NOMO-1 treated with DMSO at 0.1 percent for 48 hours (cell line): ENCODE measurements at regions not wholly inside any gene's neighbourhood (a gene's known extent, or its start where the extent isn't known, plus 50 kb on each side); places are given as distances from the start of the nearest gene placed in this dataset.
"Not testable (repeated sequence)": the region's sequence is repeated elsewhere in the genome, so short reads cannot be mapped to it uniquely, and the experiment has no call there.

Experiments used
- DNase-seq: peaks from one replicate; lab custom pipeline; 2025; ENCODE audit not compliant: unreplicated experiment; lab: John Stamatoyannopoulos, UW

DNA sequence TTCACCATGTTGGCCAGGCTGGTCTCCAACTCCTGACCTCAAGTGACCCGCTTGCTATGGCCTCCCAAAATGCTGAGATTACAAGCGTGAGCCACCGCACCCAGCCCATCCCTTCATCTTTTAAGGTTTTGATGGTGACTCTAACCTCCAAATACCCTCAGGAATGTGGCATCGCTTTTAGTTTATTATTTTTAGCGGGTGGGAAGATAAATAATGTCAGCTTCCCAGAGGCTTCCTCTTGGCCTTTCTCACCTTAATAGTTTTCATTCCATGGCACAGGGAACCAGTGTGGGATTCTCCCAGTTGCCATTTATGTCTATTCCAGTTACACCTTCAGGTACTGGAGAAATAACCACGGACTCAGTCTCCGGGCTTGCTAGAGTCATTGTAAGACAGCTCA is 92.1 kb upstream of the LRRN2 start:
- no peak for DNase-seq

DNA sequence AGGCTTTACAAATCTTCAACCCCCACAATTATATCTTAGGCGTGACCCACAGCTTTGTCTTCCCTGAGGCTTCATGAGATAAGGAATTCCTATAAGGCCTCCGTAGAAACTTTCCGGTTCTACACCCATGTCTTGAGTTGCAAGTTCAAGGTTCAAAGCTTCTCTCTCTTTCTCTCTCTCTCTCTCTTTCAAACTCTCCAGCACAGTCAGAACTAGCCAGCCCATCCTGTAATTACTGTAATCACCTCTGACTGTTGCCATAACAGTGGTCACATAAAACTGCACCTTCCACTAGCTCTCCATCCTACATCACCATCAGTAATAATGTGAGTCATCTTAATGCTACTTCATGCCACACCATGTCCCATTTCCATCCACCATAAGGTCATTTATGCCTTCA is 90.0 kb upstream of the NFASC start:
- no peak for DNase-seq

DNA sequence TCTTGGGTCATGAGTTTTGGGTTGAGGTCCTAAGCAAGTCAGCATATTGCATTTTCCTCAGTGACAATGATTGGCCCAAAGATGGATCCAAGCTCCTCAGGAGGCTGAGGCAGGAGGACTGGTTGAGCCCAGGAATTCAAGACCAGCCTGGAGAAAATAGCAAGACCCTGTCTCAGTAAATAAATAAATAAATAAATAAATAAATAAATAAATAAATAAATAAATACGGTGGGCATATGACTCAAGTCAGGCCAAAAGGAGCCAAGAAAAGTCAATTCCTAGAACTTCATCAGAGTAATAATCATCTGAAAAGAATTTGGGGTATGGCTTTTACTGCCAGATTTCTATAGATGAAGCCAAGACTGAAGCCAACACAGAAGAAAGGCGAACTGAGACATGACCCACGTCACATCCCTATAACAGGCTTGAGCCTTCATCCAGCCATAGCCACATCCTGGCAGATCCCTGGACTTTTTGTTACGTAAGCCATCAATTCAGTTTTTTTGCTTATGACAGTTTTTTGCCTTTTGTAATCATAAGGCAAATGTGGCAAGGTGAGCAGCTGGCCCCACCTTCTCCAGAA is 88.5 kb upstream of the NFASC start:
- DNase-seq = no peak

DNA sequence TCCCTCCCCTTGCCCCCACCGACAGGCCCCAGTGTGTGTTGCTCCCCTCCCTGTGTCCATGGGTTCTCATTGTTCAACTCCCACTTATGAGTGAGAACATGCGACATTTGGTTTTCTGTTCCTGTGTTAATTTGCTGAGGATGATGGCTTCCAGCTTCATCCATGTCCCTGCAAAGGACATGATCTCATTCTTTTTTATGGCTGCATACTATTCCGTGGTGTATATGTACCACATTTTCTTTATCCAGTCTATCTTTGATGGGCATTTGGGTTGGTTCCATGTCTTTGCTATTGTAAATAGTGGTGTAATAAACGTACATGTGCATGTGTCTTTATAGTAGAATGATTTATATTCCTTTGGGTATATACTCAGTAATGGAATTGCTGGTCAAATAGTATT is 85.6 kb upstream of the NFASC start:
- DNase-seq = not testable (repeated sequence)

DNA sequence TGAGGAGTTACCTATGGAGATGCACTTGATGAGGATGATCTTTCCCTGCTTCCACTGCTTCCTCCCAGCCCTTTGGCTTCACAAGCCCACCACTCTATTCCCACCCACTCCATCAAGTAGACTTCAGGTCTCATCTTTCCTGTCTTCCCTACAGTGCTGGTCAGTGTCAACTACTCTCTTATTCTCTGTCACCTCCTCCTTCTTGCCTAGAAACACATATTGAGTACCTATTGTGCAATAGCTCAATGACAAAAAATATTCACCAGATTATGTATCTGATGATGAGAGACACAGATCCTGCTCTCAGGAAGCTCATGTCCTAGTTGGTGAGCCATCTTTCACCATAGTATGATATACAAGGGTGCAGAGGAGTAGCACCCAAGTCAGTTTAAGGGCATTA is 82.2 kb upstream of the NFASC start:
- DNase-seq = no peak

DNA sequence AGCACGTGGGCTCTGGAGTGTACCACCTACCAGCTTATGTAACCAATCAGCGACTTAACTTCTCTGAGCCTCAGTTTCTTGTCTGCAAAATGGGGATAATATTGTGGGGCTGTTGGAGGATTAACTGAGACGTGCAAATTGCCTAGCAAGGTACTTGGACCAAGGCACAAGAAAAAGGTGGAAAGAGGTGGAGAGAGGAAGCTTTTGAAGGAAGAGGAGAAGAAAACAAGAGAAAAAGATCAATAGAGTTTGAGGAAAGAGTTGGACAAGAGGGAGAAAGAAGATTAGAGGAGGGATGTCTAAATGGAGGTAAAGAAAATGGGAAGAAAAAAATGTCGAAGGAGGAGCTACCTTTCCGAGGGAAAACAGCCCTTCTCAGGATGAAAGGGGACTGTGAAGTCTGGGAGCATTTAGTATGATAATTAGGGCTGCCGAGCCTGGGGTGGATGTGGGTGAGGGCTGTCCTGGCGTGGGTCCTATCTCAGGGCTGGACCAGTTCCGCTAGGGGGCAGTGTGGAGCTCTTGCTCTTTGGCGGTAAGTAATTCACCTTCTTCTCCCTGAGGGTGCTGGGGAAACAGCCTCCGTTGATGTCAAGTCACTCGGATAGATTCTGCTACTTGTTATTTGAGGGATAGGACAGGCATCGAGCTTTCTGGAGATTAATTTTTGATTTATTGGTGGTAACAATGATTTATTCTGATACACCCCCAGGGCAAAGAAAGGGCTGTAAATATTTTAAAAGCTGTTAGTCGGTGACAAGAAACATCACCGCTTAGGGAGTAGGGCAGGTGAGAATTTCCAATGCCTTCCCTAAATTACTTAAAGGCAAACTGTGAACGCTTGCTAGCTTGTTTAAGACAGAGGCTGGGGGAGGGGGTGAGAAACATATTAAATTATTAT is 79.0 kb upstream of the NFASC start:
- peak; percentile 3 for DNase-seq

DNA sequence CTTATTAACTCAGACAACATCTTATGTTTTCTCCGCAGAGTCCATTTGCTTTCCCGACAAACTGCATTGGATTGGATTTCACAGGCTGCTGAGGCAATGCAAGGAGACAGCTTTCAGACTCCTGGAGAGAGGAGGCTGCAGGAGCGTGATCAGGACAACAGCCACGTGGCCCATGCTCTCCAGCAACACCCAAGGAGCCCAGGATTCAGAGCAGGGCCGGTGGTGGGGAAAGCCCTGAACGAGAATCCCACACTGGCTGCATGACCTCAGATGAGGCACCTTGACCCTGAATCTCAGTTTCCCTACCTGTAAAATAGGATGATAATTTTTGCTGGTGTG is 78.3 kb upstream of the NFASC start:
- DNase-seq = no peak

DNA sequence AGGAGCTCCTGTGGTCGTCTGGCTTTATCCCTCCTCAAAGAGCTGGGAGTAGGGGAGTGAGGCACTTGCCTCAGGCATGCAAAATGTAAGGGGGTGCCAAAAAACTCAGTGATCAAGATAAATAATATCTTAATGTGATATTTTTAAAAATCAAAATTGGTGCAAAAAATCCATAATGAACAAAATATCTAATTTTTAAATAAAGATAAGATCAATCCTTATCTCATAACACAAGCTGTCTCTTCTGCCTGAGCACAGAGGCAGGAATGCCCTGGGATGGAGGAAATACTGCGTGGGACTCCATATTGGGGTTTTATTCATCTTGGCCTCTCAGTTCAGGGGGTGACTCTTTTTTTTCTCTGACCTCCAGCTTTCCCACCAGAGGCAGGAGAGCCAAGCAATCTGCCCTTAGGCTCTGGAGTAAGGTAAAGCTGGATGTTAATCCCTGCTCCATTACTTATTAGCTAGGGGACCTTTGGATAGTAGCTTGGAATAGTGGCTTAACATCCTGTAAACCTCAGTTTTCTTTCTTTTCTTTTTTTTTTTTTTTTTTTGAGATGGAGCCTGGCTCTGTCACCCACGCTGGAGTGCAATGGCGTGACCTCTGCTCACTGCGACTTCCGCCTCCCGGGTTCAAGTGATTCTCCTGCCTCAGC is 77.3 kb upstream of the NFASC start:
- DNase-seq = no peak

DNA sequence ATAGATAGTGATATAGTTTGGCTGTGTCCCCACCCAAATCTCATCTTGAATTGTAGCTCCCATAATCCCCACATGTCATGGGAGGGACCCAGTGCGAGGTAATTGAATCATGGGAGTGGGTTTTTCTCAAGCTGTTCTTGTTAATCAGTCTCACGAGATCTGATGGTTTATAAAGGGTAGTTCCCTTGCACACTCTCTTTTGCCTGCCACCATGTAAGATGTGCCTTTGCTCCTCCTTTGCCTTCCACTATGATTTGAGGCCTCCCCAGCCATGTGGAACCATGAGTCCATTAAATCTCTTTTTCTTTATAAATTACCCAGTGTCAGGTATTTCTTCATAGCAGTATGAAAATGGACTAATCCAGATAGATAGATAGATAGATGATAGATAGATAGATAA is 73.8 kb upstream of the NFASC start:
- not testable (repeated sequence) for DNase-seq

DNA sequence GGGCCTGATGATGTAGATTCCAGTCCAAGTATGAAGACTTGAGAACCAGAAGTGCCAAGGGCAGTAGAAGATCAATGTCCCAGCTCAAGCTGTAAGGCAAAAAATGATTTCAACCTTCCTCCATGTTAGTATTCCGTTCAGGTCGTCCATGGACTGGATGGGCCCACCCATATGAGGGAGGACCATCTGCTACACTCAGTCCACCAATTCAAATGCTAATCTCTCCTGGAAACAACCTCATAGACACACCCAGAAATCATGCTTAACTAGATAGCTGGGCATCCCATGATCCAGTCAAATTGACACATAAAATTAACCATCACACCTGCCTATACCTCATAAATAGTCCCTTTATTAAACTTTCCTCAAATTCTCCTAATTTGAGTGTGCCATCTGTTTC is 73.3 kb upstream of the NFASC start:
- DNase-seq = no peak

DNA sequence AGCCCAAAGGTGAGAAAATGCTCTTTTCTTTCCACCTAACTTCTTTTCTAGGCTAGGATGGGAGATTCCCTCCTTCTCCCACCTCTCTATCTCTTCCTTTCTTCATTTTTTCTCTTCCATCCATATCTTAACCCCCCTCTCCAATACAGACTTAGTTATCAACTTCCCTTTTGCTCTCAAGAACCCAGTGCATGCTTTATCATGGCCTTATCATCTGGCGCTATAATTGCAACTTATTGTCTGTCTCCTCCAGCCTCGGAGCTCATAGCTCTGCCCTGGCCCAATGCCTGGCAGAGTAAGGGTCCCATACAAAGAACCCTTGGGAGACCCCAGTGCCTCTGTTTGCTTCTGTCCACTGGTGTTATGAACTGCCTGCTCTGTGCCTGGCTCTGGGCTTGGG is 71.0 kb upstream of the NFASC start:
- no peak for DNase-seq

DNA sequence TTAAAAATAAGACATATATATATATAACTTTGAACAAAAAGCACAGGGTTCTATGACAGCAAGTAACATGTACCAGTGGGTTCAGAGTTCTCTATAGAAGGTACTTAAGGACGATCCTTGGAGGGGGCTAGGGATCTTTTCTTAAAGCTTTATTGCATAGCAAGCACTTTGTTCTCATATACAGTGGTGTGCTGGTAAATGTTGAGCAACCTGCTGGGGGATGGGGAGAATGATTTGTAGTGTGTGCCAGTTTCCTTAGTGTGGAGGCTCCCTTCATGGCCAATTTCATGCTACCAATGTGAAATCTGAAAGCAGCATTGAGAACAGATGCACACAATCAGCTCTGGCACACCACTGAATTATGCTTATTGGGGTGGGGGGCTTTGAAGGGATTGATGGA is 69.5 kb upstream of the NFASC start:
- DNase-seq = no peak

DNA sequence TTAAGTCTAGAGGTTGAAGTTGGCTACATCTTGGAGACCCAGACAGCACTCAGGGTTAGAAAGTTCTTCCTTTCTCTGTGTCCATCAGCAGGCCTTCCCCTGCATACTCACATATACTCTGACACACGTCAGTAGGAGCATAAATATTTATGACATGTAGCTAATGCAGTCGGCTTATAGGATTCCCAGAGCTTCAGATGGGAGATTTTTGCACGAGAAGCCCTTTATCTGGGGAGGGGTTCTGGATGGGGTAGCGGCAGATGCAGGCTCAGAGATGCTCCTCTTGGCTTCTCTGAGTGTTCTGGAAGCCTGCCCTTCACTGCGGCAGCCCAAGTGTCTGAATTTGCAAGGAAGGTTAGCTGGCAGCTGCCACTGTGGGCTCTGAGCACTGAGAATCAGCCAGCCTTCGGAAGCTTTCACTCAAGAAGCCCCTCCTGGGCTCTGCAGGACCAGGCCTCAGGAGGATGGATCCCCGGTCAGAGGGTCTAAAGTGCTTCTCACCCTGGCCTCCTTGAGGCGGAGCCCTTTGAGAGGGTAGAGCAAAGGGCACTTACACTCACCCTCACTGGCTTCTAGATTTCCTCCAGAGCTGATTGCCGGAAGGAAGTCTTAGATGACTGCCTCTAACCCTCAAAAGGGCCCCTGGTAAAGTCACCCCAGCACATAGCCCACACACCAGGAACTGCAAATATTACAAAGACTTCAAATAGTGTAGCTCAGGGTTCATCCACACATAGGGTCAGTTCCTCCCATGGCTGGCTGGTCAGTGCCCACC is 68.1 kb upstream of the NFASC start:
- DNase-seq = no peak

DNA sequence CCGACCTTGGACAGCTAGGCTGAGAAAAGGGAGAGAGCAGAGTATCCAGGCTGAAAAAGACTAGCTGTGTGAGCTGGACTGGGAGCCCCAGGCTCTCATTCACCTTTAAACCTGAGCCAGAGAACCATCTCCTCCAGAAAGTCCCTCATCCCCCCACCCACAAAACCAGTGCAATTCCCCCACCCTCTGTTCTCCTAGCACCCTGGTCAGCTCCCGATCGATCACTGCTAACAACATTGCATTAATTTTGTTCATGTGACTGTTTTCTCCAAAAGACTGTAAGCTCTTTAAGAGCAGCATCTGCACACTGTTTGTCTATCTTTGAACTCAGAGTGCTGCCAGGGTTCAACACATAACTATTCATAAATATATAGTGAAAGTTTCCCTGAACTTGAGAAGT is 67.1 kb upstream of the NFASC start:
- DNase-seq = no peak

DNA sequence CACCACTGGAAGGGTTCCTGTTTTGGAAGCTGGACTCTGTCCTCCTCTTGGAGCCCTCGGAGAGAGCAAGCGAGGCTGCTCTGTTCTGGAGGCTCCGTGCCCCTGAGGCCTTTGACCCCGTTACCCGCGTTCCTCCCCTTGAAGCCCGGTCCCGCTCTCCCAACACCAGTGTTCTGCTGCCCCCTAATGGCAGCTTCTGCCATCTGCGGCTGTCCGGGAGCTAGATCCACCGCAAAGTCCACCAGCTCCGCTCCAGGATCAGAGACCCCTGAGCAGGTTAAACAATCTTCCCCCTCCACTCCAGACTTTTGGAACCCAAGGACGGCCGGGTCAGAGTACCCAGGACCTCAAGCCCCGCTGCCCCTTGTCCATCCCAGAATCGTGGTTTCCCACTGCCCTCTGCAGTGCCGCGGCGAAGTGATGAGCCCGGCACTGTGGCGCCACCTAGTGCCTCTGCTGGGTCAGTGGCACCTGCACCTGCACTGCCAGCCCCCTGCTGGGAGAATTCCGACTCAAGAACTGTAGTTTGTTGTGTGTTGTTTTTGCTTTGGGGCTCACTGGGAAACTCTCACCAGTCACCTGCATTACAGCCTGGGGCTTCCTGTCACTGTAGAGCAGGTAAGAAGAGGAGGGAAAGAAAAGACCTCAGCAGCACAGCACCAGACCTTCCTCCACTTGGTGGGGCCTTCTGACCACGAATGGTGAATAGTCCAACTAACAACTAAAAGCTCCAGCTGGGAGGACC is 63.5 kb upstream of the NFASC start:
- DNase-seq = peak; percentile 75

DNA sequence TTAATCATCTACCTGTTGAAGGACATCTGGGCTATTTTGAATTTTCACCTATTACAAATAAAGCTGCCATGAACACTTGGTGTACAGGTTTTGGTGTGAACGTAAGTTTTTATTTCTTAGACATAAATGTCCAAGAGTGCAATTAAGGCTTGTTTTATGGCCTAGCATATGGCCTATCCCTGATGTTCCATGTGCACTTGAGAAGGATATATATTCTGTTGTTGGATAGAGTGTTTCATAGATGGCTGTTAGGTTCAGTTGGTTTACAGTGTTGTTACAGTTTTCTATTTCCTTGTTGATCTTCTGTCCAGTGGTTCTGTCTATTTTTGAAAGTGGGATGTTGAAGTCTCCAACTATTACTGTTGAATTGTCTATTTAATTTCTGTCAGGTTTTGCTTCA is 61.2 kb upstream of the NFASC start:
- no peak for DNase-seq

DNA sequence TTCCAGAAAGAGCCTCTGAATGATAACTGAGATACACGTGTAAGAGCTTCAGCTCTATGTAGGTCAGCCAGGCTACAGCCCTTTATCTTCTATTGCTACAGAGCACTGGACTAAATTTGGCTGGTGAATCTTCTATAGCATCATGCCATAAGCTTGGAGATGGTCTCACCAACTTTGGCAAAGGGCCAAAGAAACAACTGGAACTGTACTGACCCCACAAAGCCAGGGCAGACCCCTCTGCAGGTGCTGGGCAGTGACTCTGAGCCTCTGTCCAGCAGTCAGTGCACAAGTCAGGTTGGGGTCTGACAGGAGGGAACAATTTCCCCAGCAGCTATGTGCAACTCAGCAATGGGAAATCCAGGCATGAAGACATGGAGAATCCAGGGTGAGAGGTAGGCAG is 57.8 kb upstream of the NFASC start:
- DNase-seq = no peak

DNA sequence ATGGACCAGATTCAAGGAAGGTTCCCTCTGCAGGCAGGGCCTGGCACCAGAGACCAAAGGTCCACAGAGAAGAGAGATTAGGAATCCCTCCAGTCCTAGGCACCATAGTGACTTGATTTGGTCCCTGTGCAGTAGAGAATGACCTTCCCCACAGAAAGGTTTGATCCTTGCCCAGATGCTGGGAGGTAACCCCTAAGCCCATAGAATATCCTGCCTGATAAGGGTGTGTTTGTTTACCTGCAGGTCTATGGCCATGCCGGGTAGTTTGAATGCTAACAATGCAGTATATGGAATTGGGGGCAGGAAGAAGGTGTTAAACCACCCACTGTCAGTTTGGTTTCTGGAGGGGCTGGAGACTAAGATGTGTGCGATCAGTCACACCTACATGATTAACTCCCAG is 57.1 kb upstream of the NFASC start:
- no peak for DNase-seq

DNA sequence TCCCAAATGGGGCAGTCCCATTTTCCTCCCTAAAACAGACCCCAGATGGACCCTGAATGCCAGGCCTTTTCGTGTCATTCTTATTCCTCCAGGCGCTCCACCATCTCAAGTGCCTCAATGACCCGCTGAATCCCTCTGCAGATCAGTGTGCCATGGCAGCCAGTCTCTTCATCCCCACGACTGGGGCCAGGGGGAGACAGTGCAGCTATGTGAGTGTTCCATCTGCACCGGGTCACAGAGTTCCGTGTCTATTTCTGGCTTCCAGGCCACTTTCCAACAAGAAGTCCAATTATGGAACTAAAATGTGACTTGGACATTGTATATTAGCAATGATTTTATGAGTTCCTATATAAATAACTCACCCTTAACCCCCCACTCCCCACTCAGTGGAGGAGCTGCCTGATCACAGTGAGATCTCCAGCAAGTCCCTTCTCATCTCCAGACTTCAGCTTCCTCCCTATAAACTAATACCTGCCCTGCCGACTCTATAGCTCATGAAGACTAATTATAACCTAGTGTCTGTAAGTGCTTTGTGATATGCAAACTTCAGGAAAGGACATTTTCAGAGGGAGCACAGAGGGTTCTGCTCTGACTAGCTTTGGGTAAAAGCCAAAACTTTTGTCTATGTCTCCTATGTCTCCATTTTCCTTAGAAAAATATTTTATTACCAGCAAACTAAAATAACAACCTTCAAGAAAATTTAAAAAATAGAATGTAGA is 56.3 kb upstream of the NFASC start:
- DNase-seq = no peak

DNA sequence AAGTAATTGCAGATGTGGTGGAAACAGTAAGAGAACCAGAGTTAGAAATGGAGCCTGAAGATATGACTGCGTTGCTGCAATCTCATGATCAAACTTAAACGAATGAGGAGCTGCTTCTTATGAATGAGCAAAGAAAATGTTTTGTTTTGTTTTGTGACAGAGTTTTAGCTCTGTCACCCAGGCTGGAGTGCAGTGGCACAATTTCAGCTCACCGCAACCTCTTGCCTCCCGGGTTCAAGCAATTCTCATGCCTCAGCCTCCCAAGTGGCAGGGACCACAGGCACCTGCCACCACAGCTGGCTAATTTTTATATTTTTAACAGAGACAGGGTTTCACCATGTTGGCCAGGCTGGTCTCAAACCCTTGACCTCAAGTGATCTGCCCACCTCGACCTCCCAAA is 53.3 kb upstream of the NFASC start:
- no peak for DNase-seq
